Neural progenitor cell (in vitro differentiated cells): ENCODE measurements at regions not wholly inside any gene's neighbourhood (a gene's known extent, or its start where the extent isn't known, plus 50 kb on each side); places are given as distances from the start of the nearest gene placed in this dataset.
A peak's percentile ranks its signal among the peaks of the same experiment; 100 is the strongest.

ENCODE experiments used
- DNase-seq: peaks from one replicate; pipeline ENCODE4 v3.0.0-alpha.2; 2016; ENCODE audit warnings: low spot score
- H2AFZ ChIP-seq: fragments of 200-600 bp; sonication (generic); replicated peaks from 2 replicates; pipeline ENCODE4 v1.6.1; 2016; ENCODE audit warnings: antibody characterized with exemption
- H3F3A ChIP-seq: fragments of 200-600 bp; sonication (generic); 2 replicates; pipeline ENCODE4 v1.6.1; 2016; ENCODE audit warnings: antibody characterized with exemption, low read depth
- H3K27ac ChIP-seq: fragments of 200-600 bp; sonication (generic); 2 replicates; pipeline ENCODE4 v1.5.1; 2016; ENCODE audit warnings: mild to moderate bottlenecking
- H3K27me3 ChIP-seq: fragments of 200-600 bp; sonication (generic); 2 replicates; pipeline ENCODE4 v1.6.1; 2016; ENCODE audit warnings: mild to moderate bottlenecking, moderate library complexity
- H3K36me3 ChIP-seq: fragments of 200-600 bp; sonication (generic); 2 replicates; pipeline ENCODE4 v1.5.1; 2016
- H3K4me1 ChIP-seq: fragments of 200-600 bp; sonication (generic); 2 replicates; pipeline ENCODE4 v1.6.1; 2016; ENCODE audit warnings: mixed run types
- H3K4me2 ChIP-seq: fragments of 200-600 bp; sonication (generic); 2 replicates; pipeline ENCODE4 v1.6.1; 2016
- H3K4me3 ChIP-seq: fragments of 200-600 bp; sonication (generic); 2 replicates; pipeline ENCODE4 v1.5.1; 2016
- H3K79me2 ChIP-seq: fragments of 200-600 bp; sonication (generic); 2 replicates; pipeline ENCODE4 v1.6.1; 2016; ENCODE audit warnings: low read depth
- H3K9ac ChIP-seq: fragments of 200-600 bp; sonication (generic); 2 replicates; pipeline ENCODE4 v1.6.1; 2016
- H3K9me3 ChIP-seq: fragments of 200-600 bp; sonication (generic); 2 replicates; pipeline ENCODE4 v1.5.1; 2016; ENCODE audit warnings: low read depth
- H4K20me1 ChIP-seq: fragments of 200-600 bp; sonication (generic); 2 replicates; pipeline ENCODE4 v1.6.1; 2016; ENCODE audit warnings: low read depth
- H3K27ac Mint-ChIP-seq: 3 replicates; pipeline ENCODE4 v1.8.0; 2021; ENCODE audit warnings: mixed read lengths
- H3K27me3 Mint-ChIP-seq: 2 replicates; pipeline ENCODE4 v1.8.0; 2022; ENCODE audit warnings: low read depth, mild to moderate bottlenecking, inconsistent platforms, moderate library complexity, mixed read lengths; ENCODE audit not compliant: insufficient read depth
- H3K36me3 Mint-ChIP-seq: 3 replicates; pipeline ENCODE4 v1.8.0; 2021; ENCODE audit warnings: mixed read lengths
- H3K4me1 Mint-ChIP-seq: 3 replicates; pipeline ENCODE4 v1.8.0; 2021; ENCODE audit warnings: mixed read lengths
- H3K4me3 Mint-ChIP-seq: 3 replicates; pipeline ENCODE4 v1.8.0; 2021; ENCODE audit warnings: mild to moderate bottlenecking, moderate library complexity, mixed read lengths
- H3K9me3 Mint-ChIP-seq: 3 replicates; pipeline ENCODE4 v1.8.0; 2020; ENCODE audit warnings: mixed read lengths
- EZH2 ChIP-seq: fragments of 200-600 bp; sonication (generic); IDR thresholded peaks from 2 replicates; pipeline ENCODE4 v1.6.1; 2017; ENCODE audit warnings: antibody characterized with exemption, mild to moderate bottlenecking, moderate library complexity
- EZH2phosphoT487 ChIP-seq: fragments of 200-600 bp; sonication (generic); IDR thresholded peaks from 2 replicates; pipeline ENCODE4 v1.6.1; 2017; ENCODE audit warnings: antibody characterized with exemption
- TF ChIP-seq, protein P1 (sequence below): fragments of 200-600 bp; sonication (generic); IDR thresholded peaks from 2 replicates; pipeline ENCODE4 v1.5.1; 2017; ENCODE audit warnings: antibody characterized with exemption, mild to moderate bottlenecking

DNA sequence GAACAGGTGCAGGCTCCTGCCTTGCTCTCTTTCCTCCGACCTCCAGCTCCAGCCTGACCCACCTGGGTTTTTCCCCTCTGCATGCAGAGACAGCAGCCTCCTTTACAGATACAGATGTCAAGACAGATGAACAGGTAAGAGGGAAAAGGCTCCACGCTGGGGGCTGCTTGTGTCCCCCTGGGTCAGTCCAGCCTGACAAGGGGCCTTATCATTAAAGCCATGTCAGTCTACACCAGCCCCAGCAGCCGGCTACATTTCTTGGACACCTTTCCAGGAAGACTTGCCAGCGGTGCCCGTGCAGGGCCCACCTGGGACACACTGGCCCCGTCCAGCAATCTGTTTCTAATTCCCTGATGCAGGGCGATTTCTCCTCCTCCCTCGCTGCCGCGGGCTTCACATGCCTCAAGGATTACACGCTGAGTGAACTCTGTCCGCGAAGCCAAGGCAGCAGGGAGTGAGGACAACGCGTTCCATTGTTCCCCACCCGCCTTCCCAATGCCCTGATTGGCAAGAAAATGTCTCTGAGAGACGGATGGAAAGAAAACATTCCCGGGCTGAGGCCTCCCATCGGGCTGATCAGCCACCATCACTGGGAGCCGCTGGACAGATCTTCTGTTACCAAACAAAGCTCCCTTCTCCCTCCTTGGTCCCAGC is 184.7 kb downstream of the C16orf95 start:
- Histone ChIP-seq H3K36me3 (no peaks in the 10 kb centered on the region), H3K4me2 (peak overlapping the region; percentile 1), H3K4me3 (no peak overlapping the region), H3K79me2 (no peaks in the 10 kb centered on the region), H4K20me1 (no peaks in the 10 kb centered on the region), H3K27ac (no peak overlapping the region), H2AFZ (no peak overlapping the region), H3K9me3 (no peaks in the 10 kb centered on the region), H3K9ac (no peak overlapping the region), H3K4me1 (peaks cover 22% of the 10 kb centered on the region), H3F3A (peaks cover 5% of the 10 kb centered on the region), H3K27me3 (no peaks in the 10 kb centered on the region)
- peaks cover 15% of the 10 kb centered on the region for H3K27me3 Mint-ChIP-seq
- H3K36me3 Mint-ChIP-seq: peaks cover 5% of the 10 kb centered on the region
- peaks cover 27% of the 10 kb centered on the region for H3K4me1 Mint-ChIP-seq
- H3K27ac Mint-ChIP-seq: peak overlapping the region; percentile 82
- DNase-seq: peak; percentile 88
- H3K4me3 Mint-ChIP-seq: no peak overlapping the region
- TF ChIP-seq, protein P1, sequence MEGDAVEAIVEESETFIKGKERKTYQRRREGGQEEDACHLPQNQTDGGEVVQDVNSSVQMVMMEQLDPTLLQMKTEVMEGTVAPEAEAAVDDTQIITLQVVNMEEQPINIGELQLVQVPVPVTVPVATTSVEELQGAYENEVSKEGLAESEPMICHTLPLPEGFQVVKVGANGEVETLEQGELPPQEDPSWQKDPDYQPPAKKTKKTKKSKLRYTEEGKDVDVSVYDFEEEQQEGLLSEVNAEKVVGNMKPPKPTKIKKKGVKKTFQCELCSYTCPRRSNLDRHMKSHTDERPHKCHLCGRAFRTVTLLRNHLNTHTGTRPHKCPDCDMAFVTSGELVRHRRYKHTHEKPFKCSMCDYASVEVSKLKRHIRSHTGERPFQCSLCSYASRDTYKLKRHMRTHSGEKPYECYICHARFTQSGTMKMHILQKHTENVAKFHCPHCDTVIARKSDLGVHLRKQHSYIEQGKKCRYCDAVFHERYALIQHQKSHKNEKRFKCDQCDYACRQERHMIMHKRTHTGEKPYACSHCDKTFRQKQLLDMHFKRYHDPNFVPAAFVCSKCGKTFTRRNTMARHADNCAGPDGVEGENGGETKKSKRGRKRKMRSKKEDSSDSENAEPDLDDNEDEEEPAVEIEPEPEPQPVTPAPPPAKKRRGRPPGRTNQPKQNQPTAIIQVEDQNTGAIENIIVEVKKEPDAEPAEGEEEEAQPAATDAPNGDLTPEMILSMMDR: no peak
- no peak for TF ChIP-seq EZH2phosphoT487
- TF ChIP-seq EZH2: no peak
- peaks cover 8% of the 10 kb centered on the region for H3K9me3 Mint-ChIP-seq

DNA sequence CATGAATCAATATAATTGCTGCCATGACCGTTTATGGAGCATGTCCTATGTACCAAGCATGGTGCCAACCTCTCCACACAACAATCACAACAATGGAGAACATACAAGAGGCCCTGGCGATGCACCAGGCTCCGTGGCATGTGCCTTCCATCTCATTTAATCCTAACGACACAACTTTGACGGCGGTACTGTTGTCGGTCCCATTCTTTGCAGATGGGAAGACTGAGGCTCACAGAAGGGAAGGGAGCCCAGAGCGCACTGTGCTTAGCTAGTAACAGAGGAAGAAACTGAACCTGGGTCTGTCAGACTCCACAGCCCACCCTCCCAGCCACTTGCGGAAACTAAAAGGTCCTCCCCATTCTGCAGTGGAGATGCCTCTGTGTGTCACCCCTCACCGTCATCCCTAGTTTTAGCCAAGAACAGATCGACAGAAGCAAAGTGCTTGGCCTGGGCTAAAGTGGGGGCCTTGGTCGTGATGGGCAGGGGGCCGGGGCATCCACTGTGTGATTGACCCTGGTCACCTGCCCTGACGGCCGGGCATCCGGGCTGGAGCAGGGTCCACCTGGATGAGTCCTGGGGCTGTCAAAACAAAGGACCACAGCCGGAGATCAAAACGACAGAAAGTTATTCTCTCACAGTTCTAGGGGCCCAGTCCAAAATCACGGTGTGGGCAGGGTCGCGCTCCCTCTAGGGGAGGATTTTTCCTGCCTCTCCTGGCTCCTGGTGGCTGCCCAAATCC is 183.9 kb downstream of the C16orf95 start:
- Histone ChIP-seq H3F3A (peaks cover 5% of the 10 kb centered on the region), H3K79me2 (no peaks in the 10 kb centered on the region), H3K27me3 (no peaks in the 10 kb centered on the region), H3K36me3 (no peaks in the 10 kb centered on the region), H3K27ac (no peak overlapping the region), H3K9ac (no peak overlapping the region), H3K4me1 (peaks cover 22% of the 10 kb centered on the region), H3K4me3 (no peak overlapping the region), H4K20me1 (no peaks in the 10 kb centered on the region), H3K9me3 (no peaks in the 10 kb centered on the region), H3K4me2 (peak overlapping the region; percentile 1), H2AFZ (no peak overlapping the region)
- Mint-ChIP-seq H3K4me1 (peaks cover 27% of the 10 kb centered on the region), H3K9me3 (peaks cover 9% of the 10 kb centered on the region), H3K36me3 (peaks cover 5% of the 10 kb centered on the region), H3K4me3 (no peak overlapping the region), H3K27me3 (peaks cover 15% of the 10 kb centered on the region), H3K27ac (peak overlapping the region; percentile 82)
- DNase-seq: no peak
- no peak for TF ChIP-seq EZH2phosphoT487
- no peak for TF ChIP-seq EZH2
- TF ChIP-seq, protein P1: no peak

DNA sequence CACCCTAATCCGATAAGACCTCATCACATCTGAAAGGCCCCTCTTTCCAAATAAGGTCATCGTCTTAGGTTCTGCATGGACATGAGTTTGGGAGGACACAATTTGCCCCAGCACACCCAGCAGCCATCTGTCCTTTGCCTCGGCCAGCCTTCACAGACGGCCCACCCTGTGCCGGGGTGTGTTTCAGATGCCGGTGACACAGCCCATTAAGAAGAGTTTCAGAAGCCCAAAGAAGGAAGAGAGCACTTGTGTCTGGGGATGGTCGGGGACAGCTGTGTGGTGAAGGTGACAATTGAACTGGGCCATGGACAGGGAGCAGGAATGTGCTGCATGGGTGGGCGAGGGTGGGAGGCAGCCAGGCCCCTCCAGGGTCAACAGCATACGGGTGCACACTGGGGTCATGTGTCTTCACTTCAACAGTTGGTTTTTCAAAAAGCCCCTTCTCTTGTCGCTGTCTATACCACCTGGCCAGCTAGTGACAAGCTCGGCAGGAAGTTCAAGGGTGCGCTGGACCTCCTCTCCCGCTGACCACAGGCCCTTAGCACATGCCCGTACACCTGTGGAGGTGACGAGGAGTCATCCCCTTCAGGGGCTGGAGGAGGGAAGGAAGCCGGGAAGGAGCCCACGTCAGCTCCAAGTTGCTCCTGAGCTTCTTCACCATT is 183.1 kb downstream of the C16orf95 start:
- Histone ChIP-seq H3K27me3 (no peaks in the 10 kb centered on the region), H3K9me3 (no peaks in the 10 kb centered on the region), H3K27ac (no peak overlapping the region), H3K36me3 (no peaks in the 10 kb centered on the region), H3K4me2 (no peak overlapping the region), H3K79me2 (no peaks in the 10 kb centered on the region), H3K9ac (no peak overlapping the region), H3K4me1 (peaks cover 22% of the 10 kb centered on the region), H3F3A (peaks cover 5% of the 10 kb centered on the region), H2AFZ (no peak overlapping the region), H4K20me1 (no peaks in the 10 kb centered on the region), H3K4me3 (no peak overlapping the region)
- no peak for TF ChIP-seq EZH2
- no peak for TF ChIP-seq EZH2phosphoT487
- TF ChIP-seq, protein P1: no peak
- DNase-seq: no peak
- peaks cover 10% of the 10 kb centered on the region for H3K9me3 Mint-ChIP-seq
- peaks cover 27% of the 10 kb centered on the region for H3K4me1 Mint-ChIP-seq
- no peak overlapping the region for H3K4me3 Mint-ChIP-seq
- peaks cover 5% of the 10 kb centered on the region for H3K36me3 Mint-ChIP-seq
- H3K27me3 Mint-ChIP-seq: peaks cover 16% of the 10 kb centered on the region
- peak overlapping the region; percentile 79 for H3K27ac Mint-ChIP-seq
